Upper lobe of left lung (tissue), 4 donors: ENCODE measurements at regions not wholly inside any gene's neighbourhood (a gene's known extent, or its start where the extent isn't known, plus 50 kb on each side); places are given as distances from the start of the nearest gene placed in this dataset.

Experiments
- CTCF ChIP-seq, 6 experiments: fragments of 450-650 bp in 4 of 6; fragments of 200-600 bp in 2 of 6; sonication (generic) in 2 of 6; IDR thresholded peaks; one replicate each; pipeline ENCODE4 v1.5.1; 2016 to 2019; ENCODE audit warnings: antibody characterized with exemption in 6 of 6
- EP300 ChIP-seq, 4 donors: sonication (generic); formaldehyde crosslinking; IDR thresholded peaks; one replicate each; pipeline ENCODE4 v1.5.1; 2017; ENCODE audit warnings: antibody characterized with exemption in 4 of 4, control low read depth in 2 of 4
- POLR2A ChIP-seq, 4 donors: fragments of 450-650 bp; IDR thresholded peaks; one replicate each; pipeline ENCODE4 v1.5.1; 2016 to 2017; ENCODE audit warnings: antibody characterized with exemption in 4 of 4, mild to moderate bottlenecking in 2 of 4
- POLR2AphosphoS5 ChIP-seq, 2 donors: sonication (generic); formaldehyde crosslinking; IDR thresholded peaks; one replicate each; pipeline ENCODE4 v1.5.1; 2017; ENCODE audit warnings: antibody characterized with exemption in 2 of 2

- TF ChIP-seq CTCF (IDR thresholded peaks at IDR 0.05) = no peak
- TF ChIP-seq EP300 (IDR thresholded peaks at IDR 0.05) = no peak
- TF ChIP-seq POLR2A (IDR thresholded peaks at IDR 0.05) = no peak
- no peak for TF ChIP-seq POLR2AphosphoS5 (IDR thresholded peaks at IDR 0.05)
These were observed 116.1 kb downstream of the FAM43A start for GRCh38 chr3:194801461-194802432.
